GM03348 (cell line): ENCODE measurements at regions not wholly inside any gene's neighbourhood (a gene's known extent, or its start where the extent isn't known, plus 50 kb on each side); places are given as distances from the start of the nearest gene placed in this dataset.

ENCODE experiments used
- DNase-seq: peaks from one replicate; pipeline ENCODE4 v3.0.0; 2012; ENCODE audit warnings: low spot score

DNA sequence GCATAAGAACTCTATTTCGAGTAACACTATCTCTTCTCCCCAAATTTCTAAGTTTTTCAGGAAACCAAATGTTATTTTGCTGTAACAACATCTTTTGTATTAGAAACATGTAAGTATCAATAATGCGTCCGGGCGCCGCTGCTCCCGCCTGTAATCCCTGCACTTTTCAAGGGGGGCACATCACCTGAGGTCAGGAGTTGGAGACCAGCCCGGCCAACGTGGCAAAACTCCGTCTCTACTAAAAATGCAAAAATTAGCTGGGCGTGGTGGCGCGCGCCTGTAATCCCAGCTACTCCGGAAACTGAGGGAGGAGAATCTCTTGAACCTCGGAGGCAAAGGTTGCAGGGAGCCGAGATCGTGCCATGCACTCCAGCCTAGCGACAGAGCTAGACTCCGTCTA lies 881.1 kb upstream of the NUDT12 start:
- no peak for DNase-seq

DNA sequence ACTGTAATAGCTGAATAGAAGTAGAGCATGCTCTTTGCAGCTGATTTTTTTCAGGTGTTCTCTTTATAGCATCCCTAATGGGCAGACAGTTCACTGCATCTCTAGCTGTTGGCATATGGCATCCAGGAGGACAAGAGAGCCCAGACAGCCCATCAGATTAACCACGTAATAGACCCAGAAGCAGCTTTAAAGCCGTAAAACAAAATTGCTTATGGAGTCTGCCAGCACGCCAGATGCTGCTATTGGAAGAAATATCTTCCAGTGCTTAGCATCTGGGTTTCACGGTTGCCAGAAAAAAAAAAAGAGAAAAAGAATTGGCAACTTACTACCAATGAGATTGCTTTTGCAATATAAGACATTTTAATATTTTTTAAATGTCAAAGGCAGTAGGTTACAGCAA lies 869.4 kb upstream of the NUDT12 start:
- no peak for DNase-seq

DNA sequence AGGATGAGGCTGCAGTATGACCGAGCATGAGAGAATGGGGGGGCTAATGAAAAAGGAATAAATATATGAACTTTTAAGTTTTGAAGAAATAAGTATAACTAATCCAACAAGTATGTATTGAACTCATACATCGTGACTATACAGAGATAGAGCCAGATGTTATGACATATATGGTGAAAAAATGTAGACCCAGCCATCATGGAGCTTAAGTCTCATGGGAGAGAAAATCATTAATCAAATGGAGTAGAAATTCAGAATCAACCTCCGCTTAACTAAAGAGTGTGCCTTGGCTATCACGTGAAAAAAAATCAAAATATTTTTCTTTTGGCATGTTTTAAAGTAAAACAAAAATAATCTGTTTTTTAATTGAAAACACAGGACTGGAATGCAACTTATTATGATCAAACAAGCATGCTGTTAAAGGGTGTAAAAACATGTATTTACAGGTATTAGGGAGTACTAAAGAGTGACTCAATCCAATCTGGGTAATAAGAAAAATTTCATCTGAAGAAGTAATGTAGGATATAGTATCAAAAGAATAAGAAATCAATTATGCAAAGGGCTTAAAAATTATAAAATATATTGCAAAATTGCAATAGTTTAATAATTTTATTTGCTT lies 868.5 kb upstream of the NUDT12 start:
- DNase-seq = no peak

DNA sequence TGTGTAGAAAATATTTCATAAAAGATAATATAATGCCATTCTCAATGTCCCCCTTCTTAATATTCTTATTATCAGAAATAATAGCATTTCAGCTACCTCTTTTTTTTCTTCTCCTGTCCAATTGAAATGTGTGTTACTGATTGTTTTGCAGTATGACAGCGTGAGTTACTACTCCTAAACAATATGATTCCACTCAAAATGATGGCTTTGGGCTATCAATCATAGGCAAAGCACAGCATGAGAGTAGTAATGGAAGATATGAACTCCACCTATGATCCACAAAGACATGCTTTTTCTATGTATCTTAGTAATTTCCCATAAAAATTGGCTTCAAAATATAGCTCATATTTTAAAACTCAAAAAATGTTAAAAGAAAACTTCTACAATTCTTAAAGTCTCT lies 867.3 kb upstream of the NUDT12 start:
- no peak for DNase-seq

DNA sequence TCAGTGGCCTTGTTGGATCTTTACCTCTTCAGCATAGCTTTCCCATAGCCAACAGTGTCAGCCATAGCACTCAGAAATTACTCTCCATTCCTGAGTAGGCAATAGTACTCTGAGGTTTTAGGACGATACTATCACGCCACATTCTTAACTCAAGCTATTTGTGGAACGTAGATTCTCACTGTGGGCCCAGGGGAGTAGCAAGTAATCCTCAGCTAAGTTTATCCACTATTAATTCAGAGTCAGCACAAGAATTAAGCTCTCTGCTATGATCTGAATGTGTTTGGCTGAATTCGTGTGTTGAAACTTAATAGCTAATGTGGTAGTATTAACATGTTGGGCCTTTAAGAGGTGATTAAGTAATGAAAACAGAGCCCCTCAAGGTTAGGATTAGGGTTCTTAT lies 858.8 kb upstream of the NUDT12 start:
- DNase-seq = no peak

DNA sequence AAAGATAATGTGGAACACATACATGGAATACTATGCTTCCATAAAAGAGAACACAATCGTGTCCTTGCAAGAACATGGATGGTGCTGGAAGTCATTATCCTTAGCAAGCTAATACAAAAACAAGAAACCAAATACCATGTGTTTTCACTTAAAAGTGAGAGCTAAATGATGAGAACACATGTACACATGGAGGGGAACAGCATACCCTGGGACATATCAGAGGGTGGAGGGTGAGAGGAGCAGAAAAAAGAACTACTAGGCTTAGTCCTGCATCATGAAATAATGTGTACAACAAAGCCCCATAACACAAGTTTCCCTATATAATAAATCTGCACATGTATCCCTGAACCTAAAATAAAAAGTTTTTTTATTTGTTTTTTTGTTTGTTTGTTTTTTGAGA lies 855.5 kb upstream of the NUDT12 start:
- no peak for DNase-seq

DNA sequence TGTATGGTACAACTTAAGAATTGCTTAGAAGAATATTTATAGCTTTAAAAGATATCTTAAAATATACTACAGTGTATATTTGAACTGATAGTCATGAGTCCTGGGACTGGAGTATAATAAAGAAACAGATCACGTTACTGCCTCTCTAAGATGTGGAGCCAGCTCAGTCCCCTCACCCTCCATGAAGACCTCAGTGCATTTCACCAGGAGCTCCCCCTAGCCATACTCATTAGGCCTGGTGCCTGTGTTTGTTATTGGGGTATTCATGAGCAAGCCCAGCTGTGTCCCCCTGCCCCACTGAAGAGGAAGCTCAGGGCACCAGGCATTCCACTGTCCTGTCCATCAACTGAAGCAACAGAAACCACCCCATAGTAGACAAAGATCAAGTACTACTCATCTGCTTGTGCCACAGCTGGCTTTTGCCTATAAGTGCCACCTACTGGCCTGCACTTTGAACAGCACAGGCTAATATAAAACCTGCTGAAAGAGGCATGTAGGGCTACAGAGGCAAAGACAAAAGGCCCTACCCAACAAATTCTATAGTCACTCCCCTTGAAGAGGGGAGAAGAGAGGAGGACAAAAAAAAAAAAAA lies 850.2 kb upstream of the NUDT12 start:
- DNase-seq = peak; percentile 8

DNA sequence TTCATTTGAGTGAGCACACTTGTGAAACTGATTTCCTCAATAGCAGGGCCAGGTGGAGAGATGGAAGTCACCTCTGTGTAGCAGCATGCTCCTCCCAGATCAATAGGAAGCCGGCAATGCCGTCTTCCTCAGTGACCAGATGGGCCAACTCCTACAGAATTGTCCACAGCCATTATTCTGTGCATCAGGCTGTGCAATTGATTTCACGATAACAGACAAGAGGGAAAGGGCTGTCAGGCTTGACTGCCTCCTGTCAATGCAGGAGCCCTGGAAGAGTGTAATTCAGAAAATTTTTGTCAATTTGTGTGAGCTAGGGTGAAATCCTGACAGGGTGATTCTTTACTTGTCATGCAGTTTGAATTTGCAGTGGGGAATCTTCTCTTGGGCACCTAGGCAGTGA lies 838.4 kb upstream of the NUDT12 start:
- DNase-seq = no peak

DNA sequence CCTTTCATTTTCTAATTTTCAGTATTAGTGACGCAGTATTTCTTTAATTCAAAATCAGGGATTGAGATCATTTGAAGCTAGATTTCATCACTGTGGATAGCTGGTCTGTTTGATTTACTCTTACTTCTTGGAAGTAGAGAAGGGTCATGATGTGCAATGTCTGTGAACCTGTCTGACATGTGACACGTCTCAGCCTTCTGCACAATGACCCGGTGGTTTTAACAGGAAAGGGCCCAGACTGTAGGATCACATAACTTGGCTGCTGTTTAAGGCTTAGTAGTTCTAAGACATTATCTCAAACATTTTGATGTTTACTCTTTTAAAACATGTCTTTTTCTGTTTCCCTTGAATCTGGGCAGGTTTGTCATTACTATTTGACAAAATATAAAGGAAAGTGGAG lies 823.3 kb upstream of the NUDT12 start:
- DNase-seq = no peak

DNA sequence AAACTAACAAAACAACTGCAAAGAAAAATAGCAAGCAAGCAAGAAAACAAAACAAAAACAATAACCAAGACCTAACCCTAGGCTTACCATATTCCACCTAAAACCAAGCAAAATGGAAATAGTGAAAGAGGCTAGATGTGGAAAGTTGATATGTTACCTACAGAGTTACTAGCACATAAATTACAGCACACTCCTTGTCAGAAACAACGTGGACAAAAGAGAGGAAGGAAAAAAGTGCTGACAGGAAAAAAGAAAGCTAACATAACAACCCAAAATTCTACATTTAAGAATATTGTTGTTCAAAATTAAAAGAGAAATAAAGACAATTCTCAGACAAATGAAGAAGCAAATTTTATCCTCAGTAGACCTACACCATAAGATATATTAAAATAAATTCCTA lies 812.8 kb upstream of the NUDT12 start:
- DNase-seq = no peak

DNA sequence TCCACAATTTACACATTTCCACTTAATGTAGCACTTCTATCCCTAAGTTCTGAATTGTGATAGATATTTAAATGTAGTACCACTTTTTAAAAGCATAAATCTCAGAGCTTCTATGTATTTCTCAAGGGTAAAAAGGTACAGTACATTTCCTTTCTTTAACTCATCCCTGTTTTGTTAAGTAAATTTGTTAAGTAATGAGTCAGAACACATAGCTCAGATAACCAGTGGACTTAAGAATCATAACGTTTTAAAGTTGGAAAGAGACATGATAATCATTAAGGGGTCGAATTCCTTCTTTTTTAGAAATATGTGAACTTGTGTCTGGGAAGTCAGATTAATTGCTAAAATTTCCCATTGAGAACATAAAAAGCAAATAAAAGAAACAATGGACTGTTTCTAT lies 810.2 kb upstream of the NUDT12 start:
- DNase-seq = no peak

DNA sequence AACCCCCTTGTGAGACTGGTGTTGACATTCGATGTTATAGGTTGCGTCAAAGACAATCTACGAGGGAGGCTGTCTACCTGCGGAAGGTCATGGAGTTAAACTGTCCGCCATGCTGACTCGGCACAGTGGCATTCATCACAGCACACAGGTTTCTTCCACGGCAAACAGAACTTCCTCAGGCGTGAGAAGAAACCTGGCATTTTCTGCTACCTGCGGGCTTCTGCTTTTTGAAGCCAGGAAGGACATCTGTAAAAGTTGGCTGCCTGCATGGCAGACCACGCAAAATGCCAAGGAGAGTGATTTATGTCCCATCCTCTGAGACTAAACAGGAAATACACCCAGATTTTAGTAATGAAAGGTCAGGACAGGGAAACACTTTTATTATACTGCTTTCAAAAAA lies 809.8 kb upstream of the NUDT12 start:
- DNase-seq = no peak

DNA sequence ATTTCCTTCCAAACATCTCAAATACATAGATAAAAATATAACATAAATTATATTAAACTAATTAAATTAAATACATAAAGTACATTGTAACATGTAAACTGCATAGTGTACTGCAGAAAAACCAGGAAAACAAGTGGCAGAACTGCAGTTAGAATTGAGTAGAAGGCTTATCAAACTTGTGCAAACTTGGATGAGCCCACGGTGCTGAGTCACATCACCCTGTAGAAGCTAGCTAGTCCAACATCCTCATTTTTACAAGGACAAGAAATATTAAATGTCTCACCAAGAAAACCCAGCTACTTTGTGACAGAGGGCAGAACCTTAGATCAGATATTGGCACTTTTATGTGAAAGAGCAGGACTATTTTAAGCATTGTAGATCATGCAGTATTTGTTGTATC lies 807.9 kb upstream of the NUDT12 start:
- no peak for DNase-seq

DNA sequence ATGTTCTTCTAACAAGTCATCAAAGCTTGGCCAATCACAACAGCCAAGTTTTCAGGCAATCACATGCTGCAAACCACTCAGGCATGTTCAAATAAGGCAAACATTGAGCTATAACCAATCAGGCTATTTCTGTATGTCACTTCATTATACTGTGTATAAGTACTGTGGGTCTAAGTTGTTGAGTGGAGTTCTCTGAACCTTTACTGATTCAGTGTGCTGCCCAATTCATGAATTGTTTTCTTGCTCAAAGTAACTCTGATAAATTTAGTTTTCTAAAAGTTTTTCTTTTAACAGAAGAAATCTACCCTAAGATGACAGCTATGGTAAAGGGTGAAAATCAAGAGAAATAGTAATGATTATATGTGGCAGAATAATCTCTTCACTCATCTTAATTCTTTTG lies 805.4 kb upstream of the NUDT12 start:
- no peak for DNase-seq

DNA sequence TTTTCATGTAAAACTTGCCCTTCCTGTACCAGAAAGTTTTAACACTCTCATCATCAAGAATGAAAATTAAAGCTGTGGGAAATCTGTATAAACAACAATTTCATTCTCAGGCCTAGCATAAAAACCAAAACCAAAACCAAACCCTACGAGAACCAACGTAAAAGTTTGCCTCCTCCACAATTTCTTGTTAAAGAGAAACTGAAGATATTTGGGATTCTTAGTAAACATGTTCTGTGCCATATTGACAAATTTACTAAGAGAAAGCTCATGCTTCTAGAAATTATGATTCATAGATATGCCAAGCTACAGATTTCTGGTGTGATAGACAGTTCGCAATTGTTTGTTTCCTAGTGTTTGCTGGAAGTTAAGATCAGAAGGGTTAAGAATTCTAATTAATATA lies 801.0 kb upstream of the NUDT12 start:
- DNase-seq = no peak

DNA sequence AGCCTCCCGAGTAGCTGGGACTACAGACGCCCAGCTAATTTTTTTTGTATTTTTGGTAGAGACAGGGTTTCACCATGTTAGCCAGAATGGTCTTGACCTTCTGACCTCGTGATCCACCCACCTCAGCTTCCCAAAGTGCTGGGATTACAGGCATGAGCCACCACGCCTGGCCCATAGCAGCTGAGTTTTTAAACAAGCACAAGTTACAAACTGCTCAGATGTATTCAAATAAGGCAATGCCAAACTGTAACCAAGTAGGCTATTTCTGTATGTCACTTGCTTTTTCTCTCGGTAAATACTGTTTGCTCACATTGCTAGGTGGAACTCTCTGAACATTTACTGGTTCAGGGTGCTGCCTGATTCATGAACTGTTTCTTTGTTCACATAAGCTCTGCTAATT lies 799.3 kb upstream of the NUDT12 start:
- DNase-seq = no peak

DNA sequence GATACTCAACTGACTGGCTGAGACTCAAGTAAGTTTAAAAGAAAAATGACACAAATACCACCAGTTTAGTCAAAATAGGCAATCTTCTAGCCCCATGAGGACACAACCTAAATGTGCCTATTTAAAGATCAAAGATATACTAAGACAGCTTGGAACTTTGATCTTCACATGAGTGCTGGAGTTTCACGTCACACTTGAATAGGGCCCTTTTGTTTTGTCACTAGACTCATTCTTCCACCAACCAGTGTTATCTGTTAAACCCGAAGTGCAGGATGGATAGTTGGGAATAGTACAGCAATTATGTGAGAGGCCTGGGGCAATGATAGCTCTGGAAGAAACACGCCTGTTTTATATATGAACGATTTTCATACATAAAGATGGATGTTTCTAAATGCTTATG lies 792.8 kb upstream of the NUDT12 start:
- no peak for DNase-seq

DNA sequence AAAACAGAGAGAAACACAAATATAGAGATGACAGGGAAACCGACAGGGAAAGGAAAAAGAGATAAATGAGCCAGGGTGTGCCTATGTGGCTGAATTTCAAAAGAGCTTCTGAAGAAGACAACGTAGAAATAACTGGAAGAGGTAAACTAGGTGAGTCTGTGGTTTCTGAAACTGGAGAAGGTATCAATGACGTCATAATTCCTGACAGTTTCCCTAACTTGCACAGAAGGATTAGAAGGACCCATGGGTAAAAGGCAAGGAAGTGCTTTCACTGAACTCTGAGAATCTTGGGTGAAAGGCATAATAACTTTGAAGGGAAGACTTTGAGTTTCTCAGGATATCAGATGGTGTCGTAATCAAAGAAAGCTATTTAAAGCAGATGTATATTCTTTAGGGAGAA lies 790.8 kb upstream of the NUDT12 start:
- no peak for DNase-seq

DNA sequence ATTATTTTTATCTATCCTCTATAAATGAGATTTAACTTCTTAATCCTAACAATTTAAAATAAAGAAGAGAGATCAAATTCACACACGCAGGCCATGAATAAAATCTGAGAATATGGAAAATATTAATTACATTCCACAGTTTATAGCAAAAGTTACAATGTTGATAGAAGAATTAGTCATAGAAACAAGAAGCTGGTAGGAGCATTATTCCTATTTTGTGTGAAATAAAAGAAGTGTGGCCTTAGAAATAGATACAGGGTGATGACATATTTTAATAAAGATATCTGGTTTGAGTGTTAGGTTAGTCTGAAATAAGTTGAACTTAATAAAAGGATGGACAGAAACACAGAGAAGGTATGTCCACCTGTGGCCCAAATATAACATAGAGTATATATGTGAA lies 790.4 kb upstream of the NUDT12 start:
- no peak for DNase-seq

DNA sequence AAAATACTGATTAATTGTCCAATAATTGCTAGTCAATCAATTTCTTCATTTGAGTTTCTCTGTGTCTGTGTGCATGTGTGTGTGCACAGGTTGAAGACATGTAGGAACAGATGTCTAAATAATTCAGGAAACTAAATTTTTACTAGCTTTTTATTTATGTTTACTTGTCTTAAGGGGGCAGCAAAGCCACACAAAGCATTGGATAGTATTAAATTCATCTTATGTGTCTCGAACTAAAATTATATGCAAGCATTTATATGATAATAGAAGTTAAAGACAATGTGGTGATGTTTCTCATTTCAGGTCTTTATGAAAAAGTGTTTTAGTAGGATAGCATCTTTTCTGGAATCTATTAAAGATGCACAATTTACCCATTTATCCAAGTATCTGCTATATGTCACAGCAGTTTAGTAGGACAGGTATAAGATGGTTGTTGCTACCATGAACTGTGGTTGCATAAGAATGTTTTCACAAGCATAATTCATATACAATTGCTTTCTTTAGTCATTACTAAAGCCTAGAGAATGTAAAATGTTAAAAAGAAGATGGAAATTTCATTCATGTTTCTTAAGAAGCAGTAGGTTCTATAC lies 784.6 kb upstream of the NUDT12 start:
- DNase-seq = no peak

DNA sequence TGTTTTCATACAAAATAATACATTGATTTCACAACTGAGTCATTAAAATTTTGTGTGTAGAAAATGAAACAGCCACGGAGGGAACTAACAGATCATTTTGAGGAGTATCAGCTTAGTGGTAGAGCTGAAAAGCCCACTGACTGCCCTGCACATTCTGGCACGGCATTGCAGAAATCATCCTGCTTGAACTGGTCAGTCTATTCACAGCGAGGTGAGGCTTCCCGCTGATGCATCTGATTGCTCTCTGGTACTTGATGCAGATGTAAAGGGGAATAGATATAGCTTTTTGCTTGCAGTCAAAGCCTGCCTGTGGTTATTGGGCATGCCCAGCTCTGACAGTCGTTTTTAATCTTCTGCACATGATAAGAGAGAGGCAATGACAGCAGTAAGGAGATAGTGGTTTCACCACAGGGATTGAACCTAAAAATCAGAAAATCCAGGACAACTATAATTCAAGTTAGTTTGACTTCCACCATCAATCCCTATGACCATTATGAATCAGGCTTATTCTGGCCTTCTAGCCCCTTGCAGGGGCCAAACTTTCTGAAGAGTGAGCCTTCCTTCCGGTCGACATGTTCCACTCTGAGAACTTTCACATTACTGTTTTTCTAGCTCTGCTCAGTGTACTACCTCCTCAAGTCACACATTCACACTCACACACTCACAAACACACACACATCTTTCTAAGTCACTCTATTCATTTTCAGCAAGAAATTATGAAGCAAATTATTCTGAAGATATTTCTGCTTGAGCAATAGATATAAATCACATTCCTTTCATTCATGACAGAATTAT lies 782.8 kb upstream of the NUDT12 start:
- DNase-seq = no peak

DNA sequence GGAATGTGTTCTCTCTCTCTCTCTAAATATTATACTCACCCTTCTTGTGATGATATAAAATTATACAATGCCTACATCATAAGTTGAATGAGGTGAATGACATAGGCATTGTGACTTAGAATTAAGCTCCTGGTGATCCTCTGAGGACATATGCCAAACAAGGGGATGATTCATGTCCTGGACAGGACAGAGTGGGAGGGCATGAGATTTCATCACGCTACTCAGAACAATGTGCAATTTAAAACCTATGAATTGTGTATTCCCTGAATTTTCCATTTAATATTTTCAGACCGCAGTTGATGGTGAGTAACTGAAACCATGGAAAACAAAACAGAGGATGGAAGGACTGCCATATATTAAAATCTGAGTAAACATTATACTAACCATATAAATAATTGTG lies 782.2 kb upstream of the NUDT12 start:
- no peak for DNase-seq

DNA sequence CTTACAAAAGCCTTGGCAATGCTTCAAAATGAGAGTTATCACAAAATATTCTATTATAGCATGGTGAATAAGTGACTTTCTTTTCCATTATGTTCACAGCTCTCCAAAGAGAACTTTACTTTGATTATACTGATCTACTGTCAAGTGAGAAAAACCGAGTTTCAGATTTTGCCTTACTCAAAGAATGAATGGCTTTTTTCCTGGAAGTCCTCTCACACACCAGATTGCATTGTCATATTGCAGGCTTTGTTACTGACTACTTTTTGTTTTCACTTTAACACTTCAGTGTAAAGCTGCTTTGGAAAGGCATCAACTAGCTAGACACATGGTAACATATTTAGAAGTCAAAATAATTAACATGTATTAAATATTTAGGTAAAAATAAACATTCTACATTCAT lies 765.2 kb upstream of the NUDT12 start:
- DNase-seq = no peak
